Central memory CD8-positive, alpha-beta T cell (primary cell): ENCODE measurements at regions not wholly inside any gene's neighbourhood (a gene's known extent, or its start where the extent isn't known, plus 50 kb on each side); places are given as distances from the start of the nearest gene placed in this dataset.

Source experiments
- ATAC-seq: fragments of 150-1000 bp; cut with Tn5 transposase; replicated peaks from 2 replicates; pipeline ENCODE4 v1.10.0; 2022; ENCODE audit warnings: mild to moderate bottlenecking, moderate FRiP score, moderate number of reproducible peaks; ENCODE audit not compliant: poor library complexity, severe bottlenecking; ENCODE audit errors: extremely low read depth
- DNase-seq, 2 donors: peaks; one replicate each; pipeline ENCODE4 v3.0.0; 2021; ENCODE audit warnings: low spot score in 2 of 2
- H3K27ac Mint-ChIP-seq: one replicate; pipeline ENCODE4 v1.8.0; 2022; ENCODE audit warnings: low read depth, mild to moderate bottlenecking, moderate library complexity, mixed read lengths
- H3K27me3 Mint-ChIP-seq: one replicate; pipeline ENCODE4 v1.8.0; 2022; ENCODE audit warnings: mixed read lengths
- H3K36me3 Mint-ChIP-seq: one replicate; pipeline ENCODE4 v1.8.0; 2022; ENCODE audit warnings: mild to moderate bottlenecking, moderate library complexity, mixed read lengths; ENCODE audit not compliant: insufficient read depth
- H3K4me1 Mint-ChIP-seq: one replicate; pipeline ENCODE4 v1.8.0; 2022; ENCODE audit warnings: mixed read lengths
- H3K4me3 Mint-ChIP-seq: one replicate; pipeline ENCODE4 v1.8.0; 2022; ENCODE audit warnings: mild to moderate bottlenecking, moderate library complexity, mixed read lengths
- H3K9me3 Mint-ChIP-seq: one replicate; pipeline ENCODE4 v1.8.0; 2022; ENCODE audit warnings: mixed read lengths

DNA sequence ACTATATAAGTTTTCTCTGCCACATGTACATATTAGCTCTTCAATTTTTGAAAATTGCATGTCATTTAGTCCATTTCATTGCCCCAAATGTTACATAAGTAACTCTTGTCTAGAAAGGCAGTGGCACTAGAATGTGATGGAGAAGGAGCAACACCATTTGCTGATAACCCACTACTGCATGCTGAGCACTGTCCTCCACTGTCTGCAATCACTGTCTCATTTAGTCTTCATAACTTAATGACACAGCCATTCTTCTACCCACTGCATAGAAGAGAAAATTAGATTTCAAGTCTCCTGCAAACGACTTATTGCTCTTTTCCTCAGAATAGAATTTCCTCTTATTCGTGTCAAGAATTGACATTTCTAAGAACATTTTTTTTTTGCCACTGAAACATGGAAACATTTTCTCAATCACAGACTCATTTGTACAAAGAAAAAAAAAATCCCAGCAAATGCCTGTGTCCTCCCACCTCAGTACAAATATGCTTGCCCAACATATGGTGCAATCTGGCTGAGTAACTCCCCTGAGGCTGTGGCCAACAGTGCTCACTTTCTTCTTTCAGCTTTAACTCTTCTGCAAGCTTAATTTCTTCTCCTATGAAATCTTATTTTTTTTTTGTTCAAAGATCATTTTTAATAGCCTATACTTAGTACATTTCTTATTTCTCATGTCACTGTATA, 768.6 kb upstream of the HS6ST1 start:
- DNase-seq = no peak
- H3K27ac Mint-ChIP-seq = no peak overlapping the region
- no peaks in the 10 kb centered on the region for H3K4me1 Mint-ChIP-seq
- H3K4me3 Mint-ChIP-seq = no peak overlapping the region
- no peaks in the 10 kb centered on the region for H3K36me3 Mint-ChIP-seq
- H3K9me3 Mint-ChIP-seq = no peaks in the 10 kb centered on the region
- ATAC-seq = no peak
- H3K27me3 Mint-ChIP-seq = no peaks in the 10 kb centered on the region

GRCh38 chr2:129091620-129092019, 773.0 kb upstream of the HS6ST1 start:
- H3K27ac Mint-ChIP-seq = no peak overlapping the region
- H3K4me3 Mint-ChIP-seq = no peak overlapping the region
- H3K9me3 Mint-ChIP-seq = peaks cover 2% of the 10 kb centered on the region
- H3K27me3 Mint-ChIP-seq = no peaks in the 10 kb centered on the region
- no peaks in the 10 kb centered on the region for H3K36me3 Mint-ChIP-seq
- H3K4me1 Mint-ChIP-seq = no peaks in the 10 kb centered on the region
- ATAC-seq = no peak
- DNase-seq = no peak

GRCh38 chr2:129092956-129093355, 774.3 kb upstream of the HS6ST1 start:
- no peak for ATAC-seq
- DNase-seq = no peak
- no peak overlapping the region for H3K4me3 Mint-ChIP-seq
- no peaks in the 10 kb centered on the region for H3K27me3 Mint-ChIP-seq
- H3K9me3 Mint-ChIP-seq = peaks cover 10% of the 10 kb centered on the region
- no peak overlapping the region for H3K27ac Mint-ChIP-seq
- no peaks in the 10 kb centered on the region for H3K4me1 Mint-ChIP-seq
- no peaks in the 10 kb centered on the region for H3K36me3 Mint-ChIP-seq

GRCh38 chr2:129101186-129101585, 782.5 kb upstream of the HS6ST1 start:
- H3K27ac Mint-ChIP-seq = no peak overlapping the region
- H3K9me3 Mint-ChIP-seq = peaks cover 10% of the 10 kb centered on the region
- H3K4me1 Mint-ChIP-seq = no peaks in the 10 kb centered on the region
- DNase-seq (no peak), ATAC-seq (no peak)
- peaks cover 10% of the 10 kb centered on the region for H3K27me3 Mint-ChIP-seq
- no peaks in the 10 kb centered on the region for H3K36me3 Mint-ChIP-seq
- no peak overlapping the region for H3K4me3 Mint-ChIP-seq

GRCh38 chr2:129103936-129104878, 785.5 kb upstream of the HS6ST1 start:
- ATAC-seq = no peak
- Mint-ChIP-seq H3K27me3 (peaks cover 10% of the 10 kb centered on the region), H3K9me3 (no peaks in the 10 kb centered on the region), H3K36me3 (no peaks in the 10 kb centered on the region), H3K27ac (no peak overlapping the region), H3K4me1 (no peaks in the 10 kb centered on the region), H3K4me3 (no peak overlapping the region)
- DNase-seq = no peak

- no peak for ATAC-seq
- H3K4me1 Mint-ChIP-seq = no peaks in the 10 kb centered on the region
- no peaks in the 10 kb centered on the region for H3K27me3 Mint-ChIP-seq
These were observed 793.5 kb upstream of the HS6ST1 start for GRCh38 chr2:129112181-129112580.

GRCh38 chr2:129113776-129114175, 795.1 kb upstream of the HS6ST1 start:
- no peak overlapping the region for H3K4me3 Mint-ChIP-seq
- H3K4me1 Mint-ChIP-seq = no peaks in the 10 kb centered on the region

More at GRCh38 chr2:129112181-129112580, 793.5 kb upstream of the HS6ST1 start:
- Mint-ChIP-seq H3K4me3 (no peak overlapping the region), H3K27ac (no peak overlapping the region), H3K36me3 (no peaks in the 10 kb centered on the region), H3K9me3 (no peaks in the 10 kb centered on the region)
- no peak for DNase-seq

GRCh38 chr2:129117434-129117833, 798.8 kb upstream of the HS6ST1 start:
- H3K4me1 Mint-ChIP-seq = no peaks in the 10 kb centered on the region
- H3K36me3 Mint-ChIP-seq = no peaks in the 10 kb centered on the region
- no peak for DNase-seq
- H3K27ac Mint-ChIP-seq = no peak overlapping the region
- no peaks in the 10 kb centered on the region for H3K27me3 Mint-ChIP-seq
- H3K4me3 Mint-ChIP-seq = no peak overlapping the region
- H3K9me3 Mint-ChIP-seq = peaks cover 15% of the 10 kb centered on the region
- no peak for ATAC-seq

More at GRCh38 chr2:129113776-129114175, 795.1 kb upstream of the HS6ST1 start:
- DNase-seq = no peak
- peaks cover 6% of the 10 kb centered on the region for H3K9me3 Mint-ChIP-seq
- ATAC-seq = no peak
- no peaks in the 10 kb centered on the region for H3K27me3 Mint-ChIP-seq
- H3K36me3 Mint-ChIP-seq = no peaks in the 10 kb centered on the region
- no peak overlapping the region for H3K27ac Mint-ChIP-seq

GRCh38 chr2:129118296-129118695, 799.6 kb upstream of the HS6ST1 start:
- Mint-ChIP-seq H3K27ac (no peak overlapping the region), H3K36me3 (no peaks in the 10 kb centered on the region), H3K4me3 (no peak overlapping the region), H3K27me3 (no peaks in the 10 kb centered on the region), H3K9me3 (peaks cover 15% of the 10 kb centered on the region), H3K4me1 (no peaks in the 10 kb centered on the region)
- no peak for ATAC-seq
- no peak for DNase-seq

DNA sequence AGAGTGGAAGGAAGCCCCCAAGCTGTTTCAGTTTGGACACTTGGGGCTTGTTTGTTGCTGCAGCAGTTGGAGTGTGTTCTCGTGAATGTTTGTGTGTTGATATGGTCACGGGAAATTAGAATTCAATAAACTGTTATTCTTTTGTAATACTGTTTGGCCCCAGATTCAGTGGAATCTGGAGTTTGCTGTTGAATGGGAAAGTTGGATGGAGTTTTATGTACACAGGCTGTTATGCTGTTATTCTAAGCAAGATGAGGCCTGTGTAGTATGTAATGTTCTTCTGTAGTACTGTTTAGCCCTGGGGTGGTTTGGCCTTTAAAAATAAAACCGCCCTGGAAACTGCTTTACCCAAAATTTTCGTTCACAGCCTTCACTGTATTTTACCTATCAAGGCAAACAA, 810.4 kb upstream of the HS6ST1 start:
- Mint-ChIP-seq H3K27me3 (no peaks in the 10 kb centered on the region), H3K4me1 (no peaks in the 10 kb centered on the region), H3K4me3 (no peak overlapping the region), H3K27ac (no peak overlapping the region), H3K36me3 (no peaks in the 10 kb centered on the region), H3K9me3 (peaks cover 9% of the 10 kb centered on the region)
- ATAC-seq = no peak
- no peak for DNase-seq

GRCh38 chr2:129133692-129134641, 815.3 kb upstream of the HS6ST1 start:
- ATAC-seq = no peak
- H3K27ac Mint-ChIP-seq = no peak overlapping the region

DNA sequence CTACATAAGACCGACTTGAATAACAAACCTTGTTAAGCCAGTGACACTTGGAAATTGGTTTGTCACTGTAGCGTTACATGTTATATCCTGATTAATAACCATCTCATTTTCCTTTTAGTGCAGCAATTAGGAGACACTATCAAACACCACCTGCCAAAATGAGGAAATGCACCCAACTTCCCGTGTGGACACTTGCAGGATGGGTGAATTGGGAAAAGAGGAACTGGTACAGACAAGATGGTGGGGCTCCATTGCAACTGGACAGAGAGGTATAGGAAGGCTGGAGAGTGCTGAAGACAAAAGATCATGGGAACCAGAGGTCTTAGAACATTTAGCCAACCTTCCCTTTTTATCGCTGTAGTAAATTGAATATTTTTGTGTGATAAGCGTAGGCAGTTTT, 816.3 kb upstream of the HS6ST1 start:
- Mint-ChIP-seq H3K36me3 (no peaks in the 10 kb centered on the region), H3K4me1 (no peaks in the 10 kb centered on the region), H3K9me3 (no peaks in the 10 kb centered on the region), H3K27ac (no peak overlapping the region), H3K27me3 (no peaks in the 10 kb centered on the region), H3K4me3 (no peak overlapping the region)
- no peak for DNase-seq
- ATAC-seq = no peak

More at GRCh38 chr2:129133692-129134641, 815.3 kb upstream of the HS6ST1 start:
- DNase-seq = no peak
- Mint-ChIP-seq H3K4me3 (no peak overlapping the region), H3K27me3 (no peaks in the 10 kb centered on the region), H3K4me1 (no peaks in the 10 kb centered on the region), H3K36me3 (no peaks in the 10 kb centered on the region), H3K9me3 (no peaks in the 10 kb centered on the region)
